HG03039 (cell line): ENCODE measurements at regions not wholly inside any gene's neighbourhood (a gene's known extent, or its start where the extent isn't known, plus 50 kb on each side); places are given as distances from the start of the nearest gene placed in this dataset.

Experiments
- ATAC-seq: cut with Tn5 transposase; IDR thresholded peaks from one replicate; pipeline ENCODE4 v1.9.1; 2021; ENCODE audit warnings: mild to moderate bottlenecking, moderate library complexity; ENCODE audit not compliant: unreplicated experiment

GRCh38 chr13:106243011-106243565, 292.4 kb downstream of the EFNB2 start:
- no peak for ATAC-seq

GRCh38 chr13:106241974-106242953, 293.2 kb downstream of the EFNB2 start:
- no peak for ATAC-seq

- no peak for ATAC-seq
Observed at GRCh38 chr13:106238690-106239089, 296.8 kb downstream of the EFNB2 start.

GRCh38 chr13:106234636-106235035, 300.8 kb downstream of the EFNB2 start:
- ATAC-seq, result no peak

- ATAC-seq, result no peak
Observed at GRCh38 chr13:106233134-106233735, 302.2 kb downstream of the EFNB2 start.

- ATAC-seq, result no peak
Observed at GRCh38 chr13:106232681-106233080, 302.8 kb downstream of the EFNB2 start.

- no peak for ATAC-seq
Observed at GRCh38 chr13:106230450-106230849, 305.0 kb downstream of the EFNB2 start.

GRCh38 chr13:106225126-106225525, 310.3 kb downstream of the EFNB2 start:
- no peak for ATAC-seq

- no peak for ATAC-seq
Observed at GRCh38 chr13:106220211-106220610, 315.3 kb downstream of the EFNB2 start.

- no peak for ATAC-seq
Observed at GRCh38 chr13:106213028-106213757, 322.3 kb downstream of the EFNB2 start.

GRCh38 chr13:106212386-106213010, 323.0 kb downstream of the EFNB2 start:
- ATAC-seq, result no peak

GRCh38 chr13:106210324-106210723, 325.1 kb downstream of the EFNB2 start:
- ATAC-seq, result no peak

- no peak for ATAC-seq
Observed at GRCh38 chr13:106205871-106206270, 329.6 kb downstream of the EFNB2 start.

GRCh38 chr13:106197496-106197895, 338.0 kb downstream of the EFNB2 start:
- no peak for ATAC-seq

- no peak for ATAC-seq
Observed at GRCh38 chr13:106187501-106188095, 347.9 kb downstream of the EFNB2 start.

GRCh38 chr13:106187101-106187500, 348.4 kb downstream of the EFNB2 start:
- ATAC-seq, result no peak

GRCh38 chr13:106186366-106187030, 349.0 kb downstream of the EFNB2 start:
- ATAC-seq, result no peak

- no peak for ATAC-seq
Observed at GRCh38 chr13:106184790-106185189, 350.7 kb downstream of the EFNB2 start.

GRCh38 chr13:106183410-106184065, 351.9 kb downstream of the EFNB2 start:
- no peak for ATAC-seq
